ENCODE measurements at regions not wholly inside any gene's neighbourhood (a gene's known extent, or its start where the extent isn't known, plus 50 kb on each side); places are given as distances from the start of the nearest gene placed in this dataset.

DNA sequence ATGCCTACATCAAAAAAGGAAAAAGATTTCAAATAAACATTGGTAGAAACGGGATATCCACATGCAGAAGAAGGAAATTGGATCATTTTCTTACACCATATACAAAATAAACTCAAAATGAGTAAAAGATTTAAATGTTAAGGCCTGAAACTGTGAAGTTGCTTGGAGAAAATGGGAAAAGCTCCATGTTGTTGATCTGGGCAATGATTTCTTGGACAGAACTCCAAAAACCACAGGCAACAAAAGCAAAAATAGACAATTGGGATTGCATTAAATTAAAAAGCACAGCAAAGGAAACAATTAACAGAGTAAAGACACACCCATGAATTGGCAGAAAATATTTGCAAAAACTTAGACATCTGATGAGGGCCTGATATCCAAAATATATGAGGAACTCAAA, 105.2 kb upstream of the APP start:
- H3K9me3 ChIP-seq (ENCODE audit: insufficient read depth, low read length, severe bottlenecking), result peaks cover 37% of the 10 kb centered on the region
- no peak overlapping the region for H3K4me3 ChIP-seq (ENCODE audit: low read depth in 1 of 2, low read length in 2 of 2)
- no peaks in the 10 kb centered on the region for H3K4me1 ChIP-seq (ENCODE audit: insufficient read depth, low read length)
- no peak overlapping the region for H3K4me2 ChIP-seq (ENCODE audit: insufficient read depth, low read length)
- no peaks in the 10 kb centered on the region for H3K36me3 ChIP-seq (ENCODE audit: insufficient read depth, low read length)
- ATAC-seq (ENCODE audit: insufficient read depth, low read depth) (no peak), DNase-seq (no peak)
- H3K9ac ChIP-seq (ENCODE audit: low read depth, low read length), result no peak overlapping the region
- H2AFZ ChIP-seq (ENCODE audit: low read depth, low read length), result no peak overlapping the region
- H3K79me2 ChIP-seq (ENCODE audit: insufficient read depth, low read length), result no peaks in the 10 kb centered on the region
- no peaks in the 10 kb centered on the region for H3K27me3 ChIP-seq (ENCODE audit: insufficient read depth, low read length, poor library complexity)
- H4K20me1 ChIP-seq (ENCODE audit: insufficient read depth, low read length), result no peaks in the 10 kb centered on the region
- TF ChIP-seq, protein P1, sequence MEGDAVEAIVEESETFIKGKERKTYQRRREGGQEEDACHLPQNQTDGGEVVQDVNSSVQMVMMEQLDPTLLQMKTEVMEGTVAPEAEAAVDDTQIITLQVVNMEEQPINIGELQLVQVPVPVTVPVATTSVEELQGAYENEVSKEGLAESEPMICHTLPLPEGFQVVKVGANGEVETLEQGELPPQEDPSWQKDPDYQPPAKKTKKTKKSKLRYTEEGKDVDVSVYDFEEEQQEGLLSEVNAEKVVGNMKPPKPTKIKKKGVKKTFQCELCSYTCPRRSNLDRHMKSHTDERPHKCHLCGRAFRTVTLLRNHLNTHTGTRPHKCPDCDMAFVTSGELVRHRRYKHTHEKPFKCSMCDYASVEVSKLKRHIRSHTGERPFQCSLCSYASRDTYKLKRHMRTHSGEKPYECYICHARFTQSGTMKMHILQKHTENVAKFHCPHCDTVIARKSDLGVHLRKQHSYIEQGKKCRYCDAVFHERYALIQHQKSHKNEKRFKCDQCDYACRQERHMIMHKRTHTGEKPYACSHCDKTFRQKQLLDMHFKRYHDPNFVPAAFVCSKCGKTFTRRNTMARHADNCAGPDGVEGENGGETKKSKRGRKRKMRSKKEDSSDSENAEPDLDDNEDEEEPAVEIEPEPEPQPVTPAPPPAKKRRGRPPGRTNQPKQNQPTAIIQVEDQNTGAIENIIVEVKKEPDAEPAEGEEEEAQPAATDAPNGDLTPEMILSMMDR (IDR thresholded peaks at IDR 0.05; ENCODE audit: borderline replicate concordance, extremely low read depth, low read length, poor library complexity, severe bottlenecking), result no peak
- no peak for TF ChIP-seq EZH2 (IDR thresholded peaks at IDR 0.05; ENCODE audit: borderline replicate concordance, low read depth, low read length, severe bottlenecking)
- H3K27ac ChIP-seq (ENCODE audit: low read length), result no peak overlapping the region

DNA sequence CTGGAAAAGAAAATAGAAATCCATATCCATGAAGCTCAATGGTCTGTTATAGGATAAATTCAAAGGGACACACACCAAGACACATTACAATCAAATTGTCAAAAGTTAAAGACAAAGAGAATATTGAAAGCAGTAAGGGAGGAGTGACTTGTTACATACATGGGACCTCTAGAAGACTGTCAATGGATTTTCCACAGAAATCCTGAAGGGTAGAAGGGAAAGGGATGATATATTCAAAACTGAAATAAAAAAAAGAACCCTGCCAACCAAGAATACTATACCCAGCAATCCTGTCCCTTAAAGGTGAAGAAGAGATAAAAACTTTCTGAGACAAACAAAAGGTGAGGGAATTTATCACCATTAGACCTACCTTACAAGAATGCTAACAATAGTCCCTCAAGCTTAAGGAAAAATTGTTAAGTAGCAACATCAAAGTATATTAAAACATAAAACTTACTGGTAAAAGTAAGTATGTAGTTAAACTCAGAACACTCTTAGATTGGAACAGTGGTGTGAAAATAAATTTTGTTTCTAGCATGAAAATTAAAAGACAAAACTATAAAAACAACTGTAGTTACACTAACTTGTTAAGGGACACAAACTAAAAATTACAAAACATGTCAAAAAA, 103.2 kb upstream of the APP start:
- Histone ChIP-seq H3K9me3 (ENCODE audit: insufficient read depth, low read length, severe bottlenecking) (peaks cover 37% of the 10 kb centered on the region), H3K4me3 (ENCODE audit: low read depth in 1 of 2, low read length in 2 of 2) (no peak overlapping the region), H2AFZ (ENCODE audit: low read depth, low read length) (no peak overlapping the region), H4K20me1 (ENCODE audit: insufficient read depth, low read length) (no peaks in the 10 kb centered on the region), H3K27ac (ENCODE audit: low read length) (no peak overlapping the region), H3K36me3 (ENCODE audit: insufficient read depth, low read length) (no peaks in the 10 kb centered on the region), H3K27me3 (ENCODE audit: insufficient read depth, low read length, poor library complexity) (no peaks in the 10 kb centered on the region), H3K9ac (ENCODE audit: low read depth, low read length) (no peak overlapping the region), H3K79me2 (ENCODE audit: insufficient read depth, low read length) (no peaks in the 10 kb centered on the region), H3K4me2 (ENCODE audit: insufficient read depth, low read length) (no peak overlapping the region), H3K4me1 (ENCODE audit: insufficient read depth, low read length) (no peaks in the 10 kb centered on the region)
- TF ChIP-seq, protein P1 (IDR thresholded peaks at IDR 0.05; ENCODE audit: borderline replicate concordance, extremely low read depth, low read length, poor library complexity, severe bottlenecking), result no peak
- no peak for TF ChIP-seq EZH2 (IDR thresholded peaks at IDR 0.05; ENCODE audit: borderline replicate concordance, low read depth, low read length, severe bottlenecking)
- ATAC-seq (ENCODE audit: insufficient read depth, low read depth) (no peak), DNase-seq (no peak)

DNA sequence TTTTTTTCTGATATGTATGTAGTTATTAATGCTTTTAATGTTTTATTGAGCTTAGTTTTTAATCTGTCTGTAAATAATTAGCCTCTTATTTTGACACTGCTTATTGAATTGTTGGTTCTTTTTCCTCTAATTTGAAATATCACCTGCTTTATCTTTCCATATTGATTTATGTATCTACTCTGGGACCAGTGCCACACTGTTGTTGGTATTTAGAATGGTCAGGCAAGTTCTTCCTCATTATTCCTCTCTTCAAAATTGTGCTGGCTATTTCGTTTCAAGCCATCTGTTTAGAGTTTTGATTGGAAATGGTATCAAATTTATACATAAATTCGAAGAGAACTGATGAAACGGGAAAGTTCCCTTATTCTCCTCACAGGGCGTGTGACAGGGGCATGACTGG, 96.8 kb upstream of the APP start:
- H3K4me2 ChIP-seq (ENCODE audit: insufficient read depth, low read length), result no peak overlapping the region
- TF ChIP-seq EZH2 (IDR thresholded peaks at IDR 0.05; ENCODE audit: borderline replicate concordance, low read depth, low read length, severe bottlenecking), result no peak
- TF ChIP-seq, protein P1 (IDR thresholded peaks at IDR 0.05; ENCODE audit: borderline replicate concordance, extremely low read depth, low read length, poor library complexity, severe bottlenecking), result no peak
- no peaks in the 10 kb centered on the region for H3K27me3 ChIP-seq (ENCODE audit: insufficient read depth, low read length, poor library complexity)
- no peak overlapping the region for H3K27ac ChIP-seq (ENCODE audit: low read length)
- no peak for ATAC-seq (ENCODE audit: insufficient read depth, low read depth)
- DNase-seq, result no peak
- H4K20me1 ChIP-seq (ENCODE audit: insufficient read depth, low read length), result no peaks in the 10 kb centered on the region
- no peaks in the 10 kb centered on the region for H3K79me2 ChIP-seq (ENCODE audit: insufficient read depth, low read length)
- H3K9ac ChIP-seq (ENCODE audit: low read depth, low read length), result no peak overlapping the region
- no peaks in the 10 kb centered on the region for H3K36me3 ChIP-seq (ENCODE audit: insufficient read depth, low read length)
- H3K4me3 ChIP-seq (ENCODE audit: low read depth in 1 of 2, low read length in 2 of 2), result no peak overlapping the region
- H3K9me3 ChIP-seq (ENCODE audit: insufficient read depth, low read length, severe bottlenecking), result peaks cover 7% of the 10 kb centered on the region
- H3K4me1 ChIP-seq (ENCODE audit: insufficient read depth, low read length), result peaks cover 2% of the 10 kb centered on the region; the same call in 1 of the 2 replicates
- H2AFZ ChIP-seq (ENCODE audit: low read depth, low read length), result no peak overlapping the region

Data from DND-41 (cell line).